MCF 10A (cell line): ENCODE measurements at regions not wholly inside any gene's neighbourhood (a gene's known extent, or its start where the extent isn't known, plus 50 kb on each side); places are given as distances from the start of the nearest gene placed in this dataset.

Experiments
- BruUV-seq: library from RNA; stranded (reverse); fragments of 400-500 nt; replicated peaks from 2 replicates; lab custom pipeline; 2021; lab: Mats Ljungman, UMichigan
- CTCF ChIA-PET: fragments of 300-600 bp; sonication (Branson Sonifier 250); formaldehyde crosslinking; extraction: SDS; loops from one replicate; lab custom pipeline; 2021; ENCODE audit warnings: antibody characterized with exemption, inconsistent platforms; lab: Yijun Ruan, JAX
- POLR2A ChIA-PET: fragments of 300-600, 350-650 bp; sonication (Branson Sonifier 250); formaldehyde crosslinking; extraction: SDS; loops from one replicate; lab custom pipeline; 2020; ENCODE audit warnings: antibody characterized with exemption, inconsistent platforms; lab: Yijun Ruan, JAX
- DNase-seq: peaks from one replicate; pipeline ENCODE4 v3.0.0-alpha.2; 2018; ENCODE audit not compliant: unreplicated experiment
- H3K27ac Mint-ChIP-seq: one replicate; pipeline ENCODE4 v1.8.0; 2022; ENCODE audit warnings: mild to moderate bottlenecking, low read depth, mixed read lengths; ENCODE audit not compliant: unreplicated experiment
- H3K27me3 Mint-ChIP-seq: one replicate; pipeline ENCODE4 v1.8.0; 2022; ENCODE audit warnings: mixed read lengths; ENCODE audit not compliant: insufficient read depth, unreplicated experiment
- H3K36me3 Mint-ChIP-seq: one replicate; pipeline ENCODE4 v1.8.0; 2022; ENCODE audit warnings: mild to moderate bottlenecking, moderate library complexity, mixed read lengths; ENCODE audit not compliant: insufficient read depth, unreplicated experiment
- H3K4me1 Mint-ChIP-seq: one replicate; pipeline ENCODE4 v1.8.0; 2022; ENCODE audit warnings: mixed read lengths; ENCODE audit not compliant: insufficient read depth, unreplicated experiment
- H3K4me3 Mint-ChIP-seq: one replicate; pipeline ENCODE4 v1.8.0; 2022; ENCODE audit warnings: mild to moderate bottlenecking, moderate library complexity, mixed read lengths; ENCODE audit not compliant: unreplicated experiment
- H3K9me3 Mint-ChIP-seq: one replicate; pipeline ENCODE4 v1.8.0; 2022; ENCODE audit warnings: mixed read lengths; ENCODE audit not compliant: unreplicated experiment
- intact Hi-C: fragments of 100-400 bp; cut with micrococcal nuclease; formaldehyde crosslinking; loops from 2 replicates; pipeline ENCODE4 v1.14.1; 2022
- TF ChIP-seq, protein P1 (sequence below): fragments of 200-600 bp; IDR thresholded peaks from one replicate; pipeline ENCODE4 v1.8.0; 2022; ENCODE audit warnings: antibody characterized with exemption, mild to moderate bottlenecking; ENCODE audit not compliant: unreplicated experiment

DNA sequence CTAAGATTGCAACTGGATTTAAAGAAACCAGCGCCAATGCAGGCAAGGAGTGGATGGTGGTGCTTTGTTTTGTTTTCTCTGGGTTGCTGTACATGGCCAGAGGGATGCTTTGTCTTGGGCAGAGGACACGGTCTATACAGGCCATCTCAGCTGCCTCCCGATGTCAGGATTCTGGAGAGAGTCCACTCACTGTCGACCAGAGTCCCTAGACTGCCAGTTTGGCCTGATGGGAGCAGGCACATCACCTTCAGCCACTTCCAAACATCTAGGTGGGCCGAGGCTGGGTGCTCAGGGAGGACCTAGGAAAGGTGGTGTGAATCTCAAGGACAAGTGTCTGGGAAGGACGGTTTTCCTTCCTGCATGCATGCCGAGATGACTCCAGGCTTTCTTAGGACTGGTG lies 152.1 kb downstream of the BUB3 start:
- POLR2A ChIA-PET, result no interaction called here
- no TSS peak for BruUV-seq

DNA sequence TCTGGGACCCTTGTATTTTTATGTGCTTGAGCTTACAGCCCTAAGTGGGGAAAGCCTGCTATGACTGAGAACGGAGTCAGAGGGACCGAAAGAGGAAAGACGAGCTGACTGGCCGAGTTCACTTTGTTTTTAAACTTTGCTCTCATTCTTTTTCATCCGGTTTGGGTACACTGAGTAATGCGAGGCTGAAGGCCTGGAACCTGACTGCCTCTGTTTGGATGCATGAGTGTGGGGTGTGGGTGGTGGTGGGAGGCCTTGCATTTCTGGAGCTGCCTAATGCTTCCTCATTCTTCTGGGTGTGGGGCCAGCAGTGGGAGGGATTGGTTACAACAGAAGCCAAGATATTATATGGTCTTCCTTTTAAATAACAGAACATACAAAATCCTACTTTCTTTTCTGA lies 155.5 kb downstream of the BUB3 start:
- no peak for DNase-seq
- TF ChIP-seq, protein P1, sequence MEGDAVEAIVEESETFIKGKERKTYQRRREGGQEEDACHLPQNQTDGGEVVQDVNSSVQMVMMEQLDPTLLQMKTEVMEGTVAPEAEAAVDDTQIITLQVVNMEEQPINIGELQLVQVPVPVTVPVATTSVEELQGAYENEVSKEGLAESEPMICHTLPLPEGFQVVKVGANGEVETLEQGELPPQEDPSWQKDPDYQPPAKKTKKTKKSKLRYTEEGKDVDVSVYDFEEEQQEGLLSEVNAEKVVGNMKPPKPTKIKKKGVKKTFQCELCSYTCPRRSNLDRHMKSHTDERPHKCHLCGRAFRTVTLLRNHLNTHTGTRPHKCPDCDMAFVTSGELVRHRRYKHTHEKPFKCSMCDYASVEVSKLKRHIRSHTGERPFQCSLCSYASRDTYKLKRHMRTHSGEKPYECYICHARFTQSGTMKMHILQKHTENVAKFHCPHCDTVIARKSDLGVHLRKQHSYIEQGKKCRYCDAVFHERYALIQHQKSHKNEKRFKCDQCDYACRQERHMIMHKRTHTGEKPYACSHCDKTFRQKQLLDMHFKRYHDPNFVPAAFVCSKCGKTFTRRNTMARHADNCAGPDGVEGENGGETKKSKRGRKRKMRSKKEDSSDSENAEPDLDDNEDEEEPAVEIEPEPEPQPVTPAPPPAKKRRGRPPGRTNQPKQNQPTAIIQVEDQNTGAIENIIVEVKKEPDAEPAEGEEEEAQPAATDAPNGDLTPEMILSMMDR, result no peak
- Mint-ChIP-seq H3K36me3 (no peaks in the 10 kb centered on the region), H3K9me3 (no peaks in the 10 kb centered on the region), H3K4me1 (no peaks in the 10 kb centered on the region), H3K4me3 (no peak overlapping the region), H3K27ac (no peak overlapping the region), H3K27me3 (no peaks in the 10 kb centered on the region)
- ChIA-PET POLR2A (no interaction called here), CTCF (interaction anchor here (0.5 kb wide), 1 partner anchor 238 kb away, joined by 3 read pairs; no protein-coding TSS in a partner anchor)
- no TSS peak for BruUV-seq
- intact Hi-C loops, result no loop called here

More for the DNA sequence above, 152.1 kb downstream of the BUB3 start:
- Mint-ChIP-seq H3K27ac (no peak overlapping the region), H3K4me1 (no peaks in the 10 kb centered on the region), H3K27me3 (no peaks in the 10 kb centered on the region), H3K36me3 (no peaks in the 10 kb centered on the region), H3K9me3 (no peaks in the 10 kb centered on the region), H3K4me3 (no peak overlapping the region)
- intact Hi-C loops, result no loop called here
- CTCF ChIA-PET, result interaction anchor here (1.2 kb wide), 1 partner anchor 74 kb away, joined by 3 read pairs; no protein-coding TSS in a partner anchor
- DNase-seq, result no peak
- TF ChIP-seq, protein P1, result no peak

DNA sequence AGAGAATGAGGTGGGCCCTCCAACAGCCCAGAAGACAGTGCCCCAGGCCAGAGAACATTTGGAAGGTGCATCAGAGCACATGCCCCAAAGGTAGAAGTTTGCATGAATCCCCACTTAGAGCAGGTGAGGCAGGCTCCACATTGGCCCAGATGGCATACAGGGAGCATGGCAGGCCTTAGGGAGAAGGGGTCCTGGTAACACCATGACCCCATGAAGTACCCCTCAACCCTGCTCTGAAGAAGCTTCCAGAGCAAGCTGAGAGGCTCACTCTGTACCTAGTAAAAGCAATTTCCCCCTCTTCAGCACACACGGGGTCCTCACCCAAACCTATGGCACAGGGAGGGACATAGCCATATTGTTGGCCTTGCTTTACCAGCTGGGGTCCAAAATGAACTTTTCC lies 162.6 kb downstream of the BUB3 start:
- POLR2A ChIA-PET, result no interaction called here
- H3K9me3 Mint-ChIP-seq, result no peaks in the 10 kb centered on the region

DNA sequence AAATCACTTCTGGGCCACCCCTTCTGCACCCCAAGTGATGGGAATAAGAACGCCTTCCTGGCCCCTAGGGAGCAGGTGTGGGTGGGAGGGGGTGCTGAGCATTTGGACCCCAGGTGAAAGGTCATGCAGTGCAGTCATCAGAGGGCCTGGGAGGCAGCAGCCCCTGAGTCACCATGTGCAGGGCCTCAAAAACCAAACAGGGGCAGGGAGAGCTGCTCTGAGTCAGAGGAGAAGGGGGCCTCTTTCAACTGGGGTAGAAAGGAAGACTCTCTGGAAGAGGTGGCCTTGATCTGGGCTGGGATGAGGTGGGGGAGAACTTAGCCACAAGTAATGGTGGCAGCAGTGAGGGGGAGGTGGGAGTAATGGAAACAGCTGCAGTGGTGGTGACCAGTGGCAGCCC lies 164.3 kb downstream of the BUB3 start:
- H3K27ac Mint-ChIP-seq, result no peak overlapping the region
- TF ChIP-seq, protein P1, result no peak
- no peaks in the 10 kb centered on the region for H3K27me3 Mint-ChIP-seq
- no peaks in the 10 kb centered on the region for H3K4me1 Mint-ChIP-seq
- no peak overlapping the region for H3K4me3 Mint-ChIP-seq
- POLR2A ChIA-PET, result interaction anchor here (0.6 kb wide), 1 partner anchor 69 kb away, joined by 3 read pairs; no protein-coding TSS in a partner anchor
- no peak for DNase-seq
- no peaks in the 10 kb centered on the region for H3K36me3 Mint-ChIP-seq
- intact Hi-C loops, result no loop called here
- no TSS peak for BruUV-seq
- H3K9me3 Mint-ChIP-seq, result no peaks in the 10 kb centered on the region
- CTCF ChIA-PET, result no interaction called here

More for the DNA sequence above, 162.6 kb downstream of the BUB3 start:
- intact Hi-C loops, result no loop called here
- no peak overlapping the region for H3K4me3 Mint-ChIP-seq
- CTCF ChIA-PET, result no interaction called here
- BruUV-seq, result no TSS peak
- TF ChIP-seq, protein P1, result no peak
- no peaks in the 10 kb centered on the region for H3K36me3 Mint-ChIP-seq
- H3K4me1 Mint-ChIP-seq, result no peaks in the 10 kb centered on the region
- H3K27ac Mint-ChIP-seq, result no peak overlapping the region
- no peak for DNase-seq
- H3K27me3 Mint-ChIP-seq, result no peaks in the 10 kb centered on the region
